ENCODE measurements at regions not wholly inside any gene's neighbourhood (a gene's known extent, or its start where the extent isn't known, plus 50 kb on each side); places are given as distances from the start of the nearest gene placed in this dataset.

DNA sequence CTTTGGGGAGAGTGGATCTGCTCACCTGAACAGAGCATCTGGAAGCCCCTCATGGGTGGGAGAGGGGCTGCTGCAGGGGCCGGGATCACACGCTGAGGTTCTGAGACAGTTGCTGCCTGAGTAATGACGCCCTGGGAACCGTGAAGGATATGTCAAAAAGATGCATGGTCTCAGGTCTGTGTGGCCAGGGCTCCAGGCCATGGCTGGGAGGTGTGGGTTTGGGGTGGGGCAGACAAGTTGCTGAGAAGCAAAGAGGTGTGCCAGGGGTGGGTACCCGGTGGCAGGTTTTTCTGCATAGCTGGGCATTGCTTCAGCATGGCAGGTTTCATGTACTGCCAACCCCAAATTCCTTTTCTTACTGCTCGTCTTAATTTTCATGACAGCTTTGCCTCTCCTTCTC lies 133.5 kb downstream of the RPIA start:
- Mint-ChIP-seq H3K4me1 (no peaks in the 10 kb centered on the region), H3K27me3 (ENCODE audit: insufficient read depth, low read depth, poor library complexity) (no peaks in the 10 kb centered on the region), H3K9me3 (peaks cover 3% of the 10 kb centered on the region; the same call in 2 of the 3 replicates), H3K36me3 (ENCODE audit: low read depth) (no peaks in the 10 kb centered on the region), H3K27ac (no peak overlapping the region), H3K4me3 (no peak overlapping the region)
- H3F3A ChIP-seq (replicated peaks; ENCODE audit: low read depth) = no peaks in the 10 kb centered on the region
- H3K27me3 ChIP-seq (ENCODE audit: insufficient read depth) = no peaks in the 10 kb centered on the region
- no peak for TF ChIP-seq JUNB (IDR thresholded peaks at IDR 0.05; ENCODE audit: unreplicated experiment)
- TF ChIP-seq POLR2AphosphoS5 (IDR thresholded peaks at IDR 0.05; ENCODE audit: low read depth) = no peak
- TF ChIP-seq, protein P1, sequence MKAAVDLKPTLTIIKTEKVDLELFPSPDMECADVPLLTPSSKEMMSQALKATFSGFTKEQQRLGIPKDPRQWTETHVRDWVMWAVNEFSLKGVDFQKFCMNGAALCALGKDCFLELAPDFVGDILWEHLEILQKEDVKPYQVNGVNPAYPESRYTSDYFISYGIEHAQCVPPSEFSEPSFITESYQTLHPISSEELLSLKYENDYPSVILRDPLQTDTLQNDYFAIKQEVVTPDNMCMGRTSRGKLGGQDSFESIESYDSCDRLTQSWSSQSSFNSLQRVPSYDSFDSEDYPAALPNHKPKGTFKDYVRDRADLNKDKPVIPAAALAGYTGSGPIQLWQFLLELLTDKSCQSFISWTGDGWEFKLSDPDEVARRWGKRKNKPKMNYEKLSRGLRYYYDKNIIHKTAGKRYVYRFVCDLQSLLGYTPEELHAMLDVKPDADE (IDR thresholded peaks at IDR 0.05) = no peak
- TF ChIP-seq EZH2 (IDR thresholded peaks at IDR 0.05; ENCODE audit: low read depth, unreplicated experiment) = no peak
- TF ChIP-seq, protein P2, sequence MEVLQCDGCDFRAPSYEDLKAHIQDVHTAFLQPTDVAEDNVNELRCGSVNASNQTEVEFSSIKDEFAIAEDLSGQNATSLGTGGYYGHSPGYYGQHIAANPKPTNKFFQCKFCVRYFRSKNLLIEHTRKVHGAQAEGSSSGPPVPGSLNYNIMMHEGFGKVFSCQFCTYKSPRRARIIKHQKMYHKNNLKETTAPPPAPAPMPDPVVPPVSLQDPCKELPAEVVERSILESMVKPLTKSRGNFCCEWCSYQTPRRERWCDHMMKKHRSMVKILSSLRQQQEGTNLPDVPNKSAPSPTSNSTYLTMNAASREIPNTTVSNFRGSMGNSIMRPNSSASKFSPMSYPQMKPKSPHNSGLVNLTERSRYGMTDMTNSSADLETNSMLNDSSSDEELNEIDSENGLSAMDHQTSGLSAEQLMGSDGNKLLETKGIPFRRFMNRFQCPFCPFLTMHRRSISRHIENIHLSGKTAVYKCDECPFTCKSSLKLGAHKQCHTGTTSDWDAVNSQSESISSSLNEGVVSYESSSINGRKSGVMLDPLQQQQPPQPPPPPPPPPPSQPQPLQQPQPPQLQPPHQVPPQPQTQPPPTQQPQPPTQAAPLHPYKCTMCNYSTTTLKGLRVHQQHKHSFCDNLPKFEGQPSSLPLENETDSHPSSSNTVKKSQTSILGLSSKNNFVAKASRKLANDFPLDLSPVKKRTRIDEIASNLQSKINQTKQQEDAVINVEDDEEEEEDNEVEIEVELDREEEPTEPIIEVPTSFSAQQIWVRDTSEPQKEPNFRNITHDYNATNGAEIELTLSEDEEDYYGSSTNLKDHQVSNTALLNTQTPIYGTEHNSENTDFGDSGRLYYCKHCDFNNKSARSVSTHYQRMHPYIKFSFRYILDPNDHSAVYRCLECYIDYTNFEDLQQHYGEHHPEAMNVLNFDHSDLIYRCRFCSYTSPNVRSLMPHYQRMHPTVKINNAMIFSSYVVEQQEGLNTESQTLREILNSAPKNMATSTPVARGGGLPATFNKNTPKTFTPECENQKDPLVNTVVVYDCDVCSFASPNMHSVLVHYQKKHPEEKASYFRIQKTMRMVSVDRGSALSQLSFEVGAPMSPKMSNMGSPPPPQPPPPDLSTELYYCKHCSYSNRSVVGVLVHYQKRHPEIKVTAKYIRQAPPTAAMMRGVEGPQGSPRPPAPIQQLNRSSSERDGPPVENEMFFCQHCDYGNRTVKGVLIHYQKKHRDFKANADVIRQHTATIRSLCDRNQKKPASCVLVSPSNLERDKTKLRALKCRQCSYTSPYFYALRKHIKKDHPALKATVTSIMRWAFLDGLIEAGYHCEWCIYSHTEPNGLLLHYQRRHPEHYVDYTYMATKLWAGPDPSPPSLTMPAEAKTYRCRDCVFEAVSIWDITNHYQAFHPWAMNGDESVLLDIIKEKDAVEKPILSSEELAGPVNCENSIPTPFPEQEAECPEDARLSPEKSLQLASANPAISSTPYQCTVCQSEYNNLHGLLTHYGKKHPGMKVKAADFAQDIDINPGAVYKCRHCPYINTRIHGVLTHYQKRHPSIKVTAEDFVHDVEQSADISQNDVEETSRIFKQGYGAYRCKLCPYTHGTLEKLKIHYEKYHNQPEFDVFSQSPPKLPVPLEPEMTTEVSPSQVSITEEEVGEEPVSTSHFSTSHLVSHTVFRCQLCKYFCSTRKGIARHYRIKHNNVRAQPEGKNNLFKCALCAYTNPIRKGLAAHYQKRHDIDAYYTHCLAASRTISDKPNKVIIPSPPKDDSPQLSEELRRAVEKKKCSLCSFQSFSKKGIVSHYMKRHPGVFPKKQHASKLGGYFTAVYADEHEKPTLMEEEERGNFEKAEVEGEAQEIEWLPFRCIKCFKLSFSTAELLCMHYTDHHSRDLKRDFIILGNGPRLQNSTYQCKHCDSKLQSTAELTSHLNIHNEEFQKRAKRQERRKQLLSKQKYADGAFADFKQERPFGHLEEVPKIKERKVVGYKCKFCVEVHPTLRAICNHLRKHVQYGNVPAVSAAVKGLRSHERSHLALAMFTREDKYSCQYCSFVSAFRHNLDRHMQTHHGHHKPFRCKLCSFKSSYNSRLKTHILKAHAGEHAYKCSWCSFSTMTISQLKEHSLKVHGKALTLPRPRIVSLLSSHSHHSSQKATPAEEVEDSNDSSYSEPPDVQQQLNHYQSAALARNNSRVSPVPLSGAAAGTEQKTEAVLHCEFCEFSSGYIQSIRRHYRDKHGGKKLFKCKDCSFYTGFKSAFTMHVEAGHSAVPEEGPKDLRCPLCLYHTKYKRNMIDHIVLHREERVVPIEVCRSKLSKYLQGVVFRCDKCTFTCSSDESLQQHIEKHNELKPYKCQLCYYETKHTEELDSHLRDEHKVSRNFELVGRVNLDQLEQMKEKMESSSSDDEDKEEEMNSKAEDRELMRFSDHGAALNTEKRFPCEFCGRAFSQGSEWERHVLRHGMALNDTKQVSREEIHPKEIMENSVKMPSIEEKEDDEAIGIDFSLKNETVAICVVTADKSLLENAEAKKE (CRISPR knock-in tag; IDR thresholded peaks at IDR 0.05) = no peak
- TF ChIP-seq STAT1 (IDR thresholded peaks at IDR 0.05; ENCODE audit: unreplicated experiment) = no peak
- no peak overlapping the region for H2AFZ ChIP-seq
- H3K4me1 ChIP-seq (ENCODE audit: insufficient read depth) = no peaks in the 10 kb centered on the region
- H3K36me3 ChIP-seq (ENCODE audit: insufficient read depth) = no peaks in the 10 kb centered on the region
- H3K4me2 ChIP-seq = no peak overlapping the region
- ATAC-seq (no peak), DNase-seq (ENCODE audit: low spot score) (no peak)
- no peak overlapping the region for H3K4me3 ChIP-seq
- no peaks in the 10 kb centered on the region for H4K20me1 ChIP-seq (replicated peaks; ENCODE audit: insufficient read depth)
- no peaks in the 10 kb centered on the region for H3K9me2 ChIP-seq (ENCODE audit: insufficient read depth)
- no peaks in the 10 kb centered on the region for H3K79me2 ChIP-seq (replicated peaks; ENCODE audit: insufficient read depth)
- no peak overlapping the region for H3K27ac ChIP-seq (ENCODE audit: low read depth)
